ENCODE measurements at regions not wholly inside any gene's neighbourhood (a gene's known extent, or its start where the extent isn't known, plus 50 kb on each side); places are given as distances from the start of the nearest gene placed in this dataset.

DNA sequence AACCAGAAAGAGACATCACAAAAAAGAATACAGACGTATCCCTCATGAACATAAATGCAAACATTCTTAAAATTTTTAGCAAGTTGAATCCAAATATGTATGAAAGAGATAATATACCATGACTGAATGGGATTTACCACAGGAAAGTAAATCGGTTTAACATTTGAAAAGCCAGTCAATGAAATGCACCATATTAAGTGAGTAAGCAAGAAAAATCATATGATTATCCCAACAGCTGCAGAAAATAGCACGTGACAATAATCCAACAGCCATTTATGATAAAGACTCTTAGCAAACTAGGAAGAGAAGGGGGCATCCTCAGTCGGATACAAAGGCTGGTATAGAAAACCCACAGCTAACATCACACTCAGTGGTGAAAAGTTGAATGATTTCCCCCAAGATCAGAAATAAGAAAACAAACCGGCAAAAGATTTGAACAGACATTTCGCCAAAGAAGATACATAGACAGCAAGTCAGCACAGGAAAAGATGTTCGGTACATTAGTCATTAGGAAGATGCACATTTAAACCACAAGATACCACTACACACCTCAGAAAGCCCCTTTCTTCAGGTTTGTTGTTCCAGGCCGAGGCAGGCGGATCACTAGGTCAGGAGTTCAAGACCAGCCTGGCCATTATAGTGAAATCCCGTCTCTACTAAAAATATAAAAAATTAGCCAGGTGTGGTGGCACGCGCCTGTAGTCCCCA, 144.3 kb downstream of the INHBB start:
- Histone ChIP-seq H2AFZ (ENCODE audit: low read length) (no peak overlapping the region), H3K9me3 (ENCODE audit: low read length) (no peaks in the 10 kb centered on the region), H3F3A (ENCODE audit: low read length, unreplicated experiment) (no peaks in the 10 kb centered on the region), H3K27me3 (ENCODE audit: low read length) (no peaks in the 10 kb centered on the region), H3K9me2 (replicated peaks; ENCODE audit: low read length) (no peaks in the 10 kb centered on the region), H3K27ac (ENCODE audit: low read length) (no peak overlapping the region), H3K9ac (ENCODE audit: low read length) (no peak overlapping the region), H3K4me1 (ENCODE audit: insufficient read depth, low read length) (peaks cover 9% of the 10 kb centered on the region), H3K36me3 (ENCODE audit: low read depth, low read length) (no peaks in the 10 kb centered on the region), H3K4me3 (ENCODE audit: low read length) (no peak overlapping the region), H3K4me2 (ENCODE audit: low read length) (no peak overlapping the region), H4K20me1 (ENCODE audit: low read length) (no peaks in the 10 kb centered on the region), H3K79me2 (ENCODE audit: low read length) (no peaks in the 10 kb centered on the region)
- no peak for ATAC-seq
- POLR2A ChIA-PET (ENCODE audit: unreplicated experiment), result no interaction called here
- TF ChIP-seq EZH2phosphoT487 (IDR thresholded peaks at IDR 0.05; ENCODE audit: borderline replicate concordance, low read length) (no peak), EZH2 (IDR thresholded peaks at IDR 0.05; ENCODE audit: low read length, unreplicated experiment) (no peak)
- TF ChIP-seq, protein P1, sequence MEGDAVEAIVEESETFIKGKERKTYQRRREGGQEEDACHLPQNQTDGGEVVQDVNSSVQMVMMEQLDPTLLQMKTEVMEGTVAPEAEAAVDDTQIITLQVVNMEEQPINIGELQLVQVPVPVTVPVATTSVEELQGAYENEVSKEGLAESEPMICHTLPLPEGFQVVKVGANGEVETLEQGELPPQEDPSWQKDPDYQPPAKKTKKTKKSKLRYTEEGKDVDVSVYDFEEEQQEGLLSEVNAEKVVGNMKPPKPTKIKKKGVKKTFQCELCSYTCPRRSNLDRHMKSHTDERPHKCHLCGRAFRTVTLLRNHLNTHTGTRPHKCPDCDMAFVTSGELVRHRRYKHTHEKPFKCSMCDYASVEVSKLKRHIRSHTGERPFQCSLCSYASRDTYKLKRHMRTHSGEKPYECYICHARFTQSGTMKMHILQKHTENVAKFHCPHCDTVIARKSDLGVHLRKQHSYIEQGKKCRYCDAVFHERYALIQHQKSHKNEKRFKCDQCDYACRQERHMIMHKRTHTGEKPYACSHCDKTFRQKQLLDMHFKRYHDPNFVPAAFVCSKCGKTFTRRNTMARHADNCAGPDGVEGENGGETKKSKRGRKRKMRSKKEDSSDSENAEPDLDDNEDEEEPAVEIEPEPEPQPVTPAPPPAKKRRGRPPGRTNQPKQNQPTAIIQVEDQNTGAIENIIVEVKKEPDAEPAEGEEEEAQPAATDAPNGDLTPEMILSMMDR (conservative IDR thresholded peaks at IDR 0.05; ENCODE audit: low read depth, low read length), result no peak
- no peak for DNase-seq
- no TSS peak for BruUV-seq (replicated peaks)
- CTCF ChIA-PET, result no interaction called here
- intact Hi-C loops (cut with micrococcal nuclease), result no loop called here

DNA sequence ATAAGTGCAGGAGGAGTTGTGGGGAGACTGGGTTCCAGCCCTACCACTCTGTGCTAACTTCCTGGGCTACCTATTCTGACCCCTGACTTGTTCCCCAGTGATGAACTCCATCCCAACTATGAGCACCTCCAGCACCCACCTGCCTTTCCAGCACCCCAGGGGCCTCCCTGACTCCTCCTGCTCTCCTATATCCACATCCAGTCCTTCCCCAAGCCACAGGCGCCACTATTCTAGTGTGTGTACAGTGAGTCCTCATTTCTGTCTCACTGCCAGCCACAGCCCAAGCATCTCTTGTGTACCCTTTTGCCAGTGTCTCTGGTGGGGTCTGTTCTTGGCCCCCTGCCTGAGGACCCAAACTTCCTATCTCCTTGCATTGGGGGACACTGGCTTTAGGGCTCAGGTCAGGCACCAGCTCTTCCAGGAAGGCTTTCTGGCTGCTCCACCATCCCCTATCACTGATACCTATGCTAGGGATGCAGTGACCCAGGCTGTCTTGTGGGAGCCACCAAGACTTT, 145.2 kb downstream of the INHBB start:
- Histone ChIP-seq H3K9me3 (ENCODE audit: low read length) (no peaks in the 10 kb centered on the region), H3K36me3 (ENCODE audit: low read depth, low read length) (no peaks in the 10 kb centered on the region), H3K27ac (ENCODE audit: low read length) (no peak overlapping the region), H3K4me2 (ENCODE audit: low read length) (no peak overlapping the region), H3K9me2 (replicated peaks; ENCODE audit: low read length) (no peaks in the 10 kb centered on the region), H3K4me1 (ENCODE audit: insufficient read depth, low read length) (peaks cover 8% of the 10 kb centered on the region), H3K79me2 (ENCODE audit: low read length) (no peaks in the 10 kb centered on the region), H2AFZ (ENCODE audit: low read length) (no peak overlapping the region), H3K9ac (ENCODE audit: low read length) (no peak overlapping the region), H3K4me3 (ENCODE audit: low read length) (no peak overlapping the region), H4K20me1 (ENCODE audit: low read length) (no peaks in the 10 kb centered on the region), H3F3A (ENCODE audit: low read length, unreplicated experiment) (no peaks in the 10 kb centered on the region), H3K27me3 (ENCODE audit: low read length) (no peaks in the 10 kb centered on the region)
- ATAC-seq (no peak), DNase-seq (no peak)
- TF ChIP-seq EZH2phosphoT487 (IDR thresholded peaks at IDR 0.05; ENCODE audit: borderline replicate concordance, low read length) (no peak), EZH2 (IDR thresholded peaks at IDR 0.05; ENCODE audit: low read length, unreplicated experiment) (no peak)
- TF ChIP-seq, protein P1 (conservative IDR thresholded peaks at IDR 0.05; ENCODE audit: low read depth, low read length), result no peak
- POLR2A ChIA-PET (ENCODE audit: unreplicated experiment), result no interaction called here
- intact Hi-C loops (cut with micrococcal nuclease), result no loop called here
- BruUV-seq (replicated peaks), result no TSS peak
- CTCF ChIA-PET, result no interaction called here

DNA sequence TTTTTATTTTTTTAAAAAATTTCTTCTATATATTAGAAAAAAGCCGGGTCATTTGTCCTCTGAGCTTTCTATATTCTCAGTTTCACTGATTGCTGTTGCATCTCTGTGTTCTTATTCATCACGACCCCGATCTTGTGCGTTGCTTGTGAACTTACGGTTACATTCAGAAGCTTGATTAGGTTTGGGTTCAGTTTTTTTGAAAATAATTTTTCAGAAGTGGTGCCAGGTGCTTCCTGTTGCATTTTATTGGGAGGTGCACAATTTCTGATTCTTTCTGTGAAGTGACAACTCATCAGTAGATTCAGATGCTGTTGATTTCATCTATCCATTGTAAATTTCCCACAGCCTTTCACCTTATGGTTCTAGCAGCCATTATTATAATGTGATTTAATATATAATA, 147.3 kb downstream of the INHBB start:
- H3K36me3 ChIP-seq (ENCODE audit: low read depth, low read length), result no peaks in the 10 kb centered on the region
- no peaks in the 10 kb centered on the region for H3F3A ChIP-seq (ENCODE audit: low read length, unreplicated experiment)
- no peaks in the 10 kb centered on the region for H3K79me2 ChIP-seq (ENCODE audit: low read length)
- ChIA-PET CTCF (no interaction called here), POLR2A (ENCODE audit: unreplicated experiment) (no interaction called here)
- ATAC-seq (no peak), DNase-seq (no peak)
- no peak overlapping the region for H3K4me3 ChIP-seq (ENCODE audit: low read length)
- H3K27me3 ChIP-seq (ENCODE audit: low read length), result no peaks in the 10 kb centered on the region
- no peaks in the 10 kb centered on the region for H4K20me1 ChIP-seq (ENCODE audit: low read length)
- no peak for TF ChIP-seq EZH2 (IDR thresholded peaks at IDR 0.05; ENCODE audit: low read length, unreplicated experiment)
- no peaks in the 10 kb centered on the region for H3K9me3 ChIP-seq (ENCODE audit: low read length)
- H3K4me2 ChIP-seq (ENCODE audit: low read length), result no peak overlapping the region
- H3K4me1 ChIP-seq (ENCODE audit: insufficient read depth, low read length), result no peaks in the 10 kb centered on the region
- no peak overlapping the region for H2AFZ ChIP-seq (ENCODE audit: low read length)
- no peak overlapping the region for H3K9ac ChIP-seq (ENCODE audit: low read length)
- BruUV-seq (replicated peaks), result no TSS peak
- H3K27ac ChIP-seq (ENCODE audit: low read length), result no peak overlapping the region
- H3K9me2 ChIP-seq (replicated peaks; ENCODE audit: low read length), result no peaks in the 10 kb centered on the region
- intact Hi-C loops (cut with micrococcal nuclease), result no loop called here

Measured in PC-3 (cell line).